ENCODE measurements at regions not wholly inside any gene's neighbourhood (a gene's known extent, or its start where the extent isn't known, plus 50 kb on each side); places are given as distances from the start of the nearest gene placed in this dataset.

- no peak for DNase-seq
- Mint-ChIP-seq H3K4me3 (no peak overlapping the region), H3K27me3 (peaks cover 21% of the 10 kb centered on the region), H3K9me3 (peaks cover 1% of the 10 kb centered on the region), H3K4me1 (no peaks in the 10 kb centered on the region), H3K27ac (no peak overlapping the region), H3K36me3 (no peaks in the 10 kb centered on the region)
These were observed 63.6 kb downstream of the NUDT12 start for GRCh38 chr5:103498800-103499551.

DNA sequence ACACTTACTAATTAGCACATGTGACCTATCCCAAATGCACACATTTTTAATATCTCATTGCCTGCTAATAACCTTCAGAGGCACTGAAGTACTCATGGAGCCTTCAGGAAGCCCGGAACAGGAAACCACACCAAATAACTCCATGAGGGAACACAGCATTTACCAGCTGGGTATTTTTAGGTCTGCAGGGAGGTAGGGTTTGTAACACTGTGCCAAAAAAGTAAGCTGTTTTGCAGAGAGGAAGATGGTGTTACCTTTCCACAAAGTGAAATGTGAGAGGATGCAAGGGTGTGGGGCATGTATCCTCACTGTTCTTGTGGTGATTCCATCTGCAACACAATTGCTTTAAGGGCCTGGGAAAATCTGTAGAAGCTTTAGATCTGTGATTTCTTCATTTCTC is 64.4 kb downstream of the NUDT12 start:
- no peak for DNase-seq
- peaks cover 1% of the 10 kb centered on the region for H3K9me3 Mint-ChIP-seq
- H3K27ac Mint-ChIP-seq, result no peak overlapping the region
- H3K36me3 Mint-ChIP-seq, result no peaks in the 10 kb centered on the region
- H3K4me1 Mint-ChIP-seq, result no peaks in the 10 kb centered on the region
- H3K27me3 Mint-ChIP-seq, result peaks cover 21% of the 10 kb centered on the region
- H3K4me3 Mint-ChIP-seq, result no peak overlapping the region

DNA sequence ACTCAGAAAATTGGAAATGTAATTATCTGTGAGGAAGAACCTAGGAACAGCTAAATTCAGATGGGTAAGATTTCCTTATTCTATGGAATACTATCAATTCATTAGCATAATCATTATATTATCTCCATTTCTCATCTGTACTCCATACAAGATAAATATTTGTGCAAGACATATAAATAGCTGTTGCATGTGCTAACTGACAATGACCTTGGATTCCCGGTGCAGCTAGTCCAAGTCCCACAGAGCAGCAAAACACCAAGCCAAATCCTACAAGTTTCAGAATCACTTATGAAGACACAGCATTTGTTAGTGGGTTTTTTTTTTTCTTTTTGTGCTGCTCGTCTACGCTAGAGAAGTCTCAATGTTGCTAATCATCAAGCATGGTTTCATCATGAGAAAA is 64.8 kb downstream of the NUDT12 start:
- peaks cover 1% of the 10 kb centered on the region for H3K9me3 Mint-ChIP-seq
- no peak for DNase-seq
- H3K36me3 Mint-ChIP-seq, result no peaks in the 10 kb centered on the region
- peaks cover 21% of the 10 kb centered on the region for H3K27me3 Mint-ChIP-seq
- H3K4me3 Mint-ChIP-seq, result no peak overlapping the region
- no peaks in the 10 kb centered on the region for H3K4me1 Mint-ChIP-seq
- H3K27ac Mint-ChIP-seq, result no peak overlapping the region

DNA sequence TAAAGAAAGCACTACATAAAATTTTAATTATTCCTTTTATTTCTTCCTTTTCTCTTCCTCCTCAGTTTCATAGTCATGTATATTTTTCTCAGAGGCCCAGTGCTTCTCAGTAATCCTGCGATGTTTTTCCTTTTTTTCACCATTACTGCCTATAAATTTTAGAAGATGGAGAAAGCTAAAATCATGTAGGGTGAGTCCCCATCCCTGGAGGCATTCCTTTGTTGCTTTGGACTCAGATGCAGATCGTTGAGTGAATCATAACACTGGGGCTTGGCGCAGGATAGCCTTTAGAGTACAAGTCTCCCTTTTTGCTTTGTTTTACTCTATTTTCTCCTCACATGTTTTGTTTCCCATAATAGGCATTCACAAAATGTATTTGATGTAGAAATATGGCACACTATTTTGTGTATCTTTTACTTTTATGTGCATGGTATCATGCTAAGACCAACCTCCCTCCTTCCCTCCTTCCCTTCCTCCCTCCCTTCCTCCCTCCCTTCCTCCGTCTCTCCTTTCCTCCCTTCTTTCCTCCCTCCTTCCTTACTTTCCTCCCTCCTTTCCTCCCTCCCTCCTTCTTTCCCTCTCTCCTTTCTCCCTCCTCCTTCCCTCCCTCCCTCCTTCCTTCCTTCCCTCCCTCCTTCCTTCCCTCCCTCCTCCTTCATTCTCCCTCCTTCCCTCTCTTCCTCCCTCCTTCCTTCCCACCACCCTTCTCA is 72.4 kb downstream of the NUDT12 start:
- Mint-ChIP-seq H3K4me3 (no peak overlapping the region), H3K9me3 (no peaks in the 10 kb centered on the region), H3K27me3 (peaks cover 28% of the 10 kb centered on the region), H3K4me1 (no peaks in the 10 kb centered on the region), H3K36me3 (no peaks in the 10 kb centered on the region), H3K27ac (no peak overlapping the region)
- no peak for DNase-seq

DNA sequence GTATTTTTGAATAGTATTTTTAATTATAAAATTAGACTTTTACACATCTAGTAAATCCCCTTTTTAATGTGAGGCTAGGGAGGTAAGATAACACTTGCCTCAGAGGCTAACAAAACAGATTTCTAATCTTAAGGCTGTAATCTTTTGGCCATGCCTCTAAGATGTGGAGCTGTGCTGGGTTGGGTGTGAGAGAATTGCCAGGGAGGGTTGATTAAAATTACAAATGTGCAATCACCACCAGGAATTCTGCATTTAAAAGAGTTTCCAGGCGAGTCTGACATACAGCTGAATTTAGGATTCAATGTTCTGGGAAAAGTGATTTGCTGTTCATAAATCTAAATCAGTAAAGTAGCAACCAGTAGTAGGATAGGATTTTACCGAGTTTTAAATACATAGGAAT is 73.3 kb downstream of the NUDT12 start:
- Mint-ChIP-seq H3K36me3 (no peaks in the 10 kb centered on the region), H3K4me1 (no peaks in the 10 kb centered on the region), H3K27ac (no peak overlapping the region), H3K27me3 (peaks cover 24% of the 10 kb centered on the region), H3K4me3 (no peak overlapping the region), H3K9me3 (no peaks in the 10 kb centered on the region)
- DNase-seq, result no peak

- Mint-ChIP-seq H3K9me3 (no peaks in the 10 kb centered on the region), H3K4me3 (no peak overlapping the region), H3K4me1 (no peaks in the 10 kb centered on the region), H3K36me3 (no peaks in the 10 kb centered on the region), H3K27me3 (peaks cover 21% of the 10 kb centered on the region), H3K27ac (no peak overlapping the region)
- DNase-seq, result no peak
These were observed 74.6 kb downstream of the NUDT12 start for GRCh38 chr5:103487822-103488493.

DNA sequence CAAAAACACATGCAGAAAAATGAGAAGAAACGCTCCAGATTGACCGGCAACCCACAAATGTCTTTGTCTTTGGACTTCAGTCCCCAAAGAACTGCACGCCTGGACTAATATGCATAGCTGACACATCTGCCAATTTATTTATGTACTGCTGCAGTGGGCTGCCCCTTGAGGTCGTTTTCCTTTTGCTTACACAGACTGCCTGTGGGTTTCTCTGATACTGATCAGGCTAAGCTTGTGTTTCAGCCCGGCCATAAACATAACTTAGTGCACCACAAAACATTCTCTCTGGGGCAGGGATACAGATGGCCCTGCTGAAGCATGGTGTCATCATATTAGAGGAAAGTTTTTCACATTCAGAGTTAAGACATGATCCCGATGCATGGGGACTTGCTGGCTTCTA is 75.4 kb downstream of the NUDT12 start:
- no peak overlapping the region for H3K27ac Mint-ChIP-seq
- no peak for DNase-seq
- H3K4me3 Mint-ChIP-seq, result no peak overlapping the region
- H3K9me3 Mint-ChIP-seq, result no peaks in the 10 kb centered on the region
- H3K4me1 Mint-ChIP-seq, result no peaks in the 10 kb centered on the region
- no peaks in the 10 kb centered on the region for H3K36me3 Mint-ChIP-seq
- peaks cover 17% of the 10 kb centered on the region for H3K27me3 Mint-ChIP-seq

DNA sequence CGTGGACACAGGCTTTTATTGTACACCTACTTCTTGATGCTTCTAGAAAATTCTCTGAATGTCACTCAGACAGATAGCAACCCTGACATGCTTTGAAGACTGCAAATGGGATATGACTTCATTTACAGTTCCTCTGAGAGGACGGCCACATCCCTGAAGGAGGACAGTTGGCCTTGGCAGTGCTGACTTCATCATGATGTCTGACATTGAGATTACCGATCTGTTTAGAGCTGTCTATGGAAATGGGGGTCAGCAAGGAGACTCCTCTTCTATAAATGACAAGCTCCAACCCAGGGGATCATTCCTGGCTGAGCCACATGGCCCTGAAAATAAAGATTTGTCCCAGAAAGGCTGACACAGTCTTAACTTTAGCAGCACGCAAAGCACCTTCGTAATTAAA is 75.8 kb downstream of the NUDT12 start:
- Mint-ChIP-seq H3K36me3 (no peaks in the 10 kb centered on the region), H3K27ac (no peak overlapping the region), H3K4me3 (no peak overlapping the region), H3K4me1 (no peaks in the 10 kb centered on the region), H3K9me3 (no peaks in the 10 kb centered on the region), H3K27me3 (peaks cover 15% of the 10 kb centered on the region)
- DNase-seq, result no peak

DNA sequence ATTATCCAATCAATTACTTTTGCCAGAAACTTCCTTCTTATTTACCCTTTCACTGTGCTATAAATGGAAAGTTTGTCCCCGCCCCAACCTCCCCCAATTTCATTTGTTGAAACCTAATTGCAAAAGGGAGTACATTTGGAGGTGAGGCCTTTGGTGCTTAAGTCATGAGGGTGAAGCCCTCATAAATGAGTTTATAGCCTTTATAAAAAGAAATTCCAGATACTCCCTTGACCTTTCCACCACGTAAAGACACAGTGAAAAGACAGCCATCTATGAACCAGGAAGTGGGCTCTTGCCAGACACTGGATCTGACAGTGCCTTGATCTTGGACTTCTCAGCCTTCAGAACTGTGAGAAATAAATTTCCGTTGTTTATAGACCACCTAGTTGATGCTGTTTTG is 82.3 kb downstream of the NUDT12 start:
- Mint-ChIP-seq H3K27ac (no peak overlapping the region), H3K27me3 (peaks cover 2% of the 10 kb centered on the region), H3K4me3 (no peak overlapping the region)

GRCh38 chr5:103477678-103478077 is 84.9 kb downstream of the NUDT12 start:
- Mint-ChIP-seq H3K27me3 (peaks cover 3% of the 10 kb centered on the region), H3K9me3 (no peaks in the 10 kb centered on the region), H3K4me3 (no peak overlapping the region), H3K4me1 (no peaks in the 10 kb centered on the region), H3K36me3 (no peaks in the 10 kb centered on the region), H3K27ac (no peak overlapping the region)
- DNase-seq, result no peak

More for the DNA sequence above, 82.3 kb downstream of the NUDT12 start:
- no peak for DNase-seq
- H3K9me3 Mint-ChIP-seq, result no peaks in the 10 kb centered on the region
- no peaks in the 10 kb centered on the region for H3K4me1 Mint-ChIP-seq
- no peaks in the 10 kb centered on the region for H3K36me3 Mint-ChIP-seq

DNA sequence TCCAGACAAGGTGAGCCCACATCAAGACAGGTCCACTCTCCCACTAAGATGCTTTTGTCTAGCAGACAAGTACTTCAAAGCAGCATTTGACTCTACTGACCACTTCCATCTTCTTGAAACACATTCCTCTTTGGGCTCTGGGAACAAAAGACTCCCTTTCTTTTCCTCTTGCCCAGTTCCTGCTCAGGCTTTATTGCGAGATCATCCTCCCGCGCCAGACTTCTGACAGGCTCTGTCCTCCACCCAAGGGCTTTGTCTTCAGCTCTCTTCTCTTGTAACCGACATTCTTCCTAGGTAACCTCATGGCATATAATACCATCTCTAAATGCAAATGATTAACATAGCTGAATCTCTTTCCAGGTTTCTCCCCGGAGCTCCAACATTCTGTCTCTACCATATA is 85.8 kb downstream of the NUDT12 start:
- Mint-ChIP-seq H3K36me3 (no peaks in the 10 kb centered on the region), H3K4me1 (no peaks in the 10 kb centered on the region), H3K27ac (no peak overlapping the region), H3K9me3 (no peaks in the 10 kb centered on the region), H3K4me3 (no peak overlapping the region), H3K27me3 (peaks cover 3% of the 10 kb centered on the region)
- no peak for DNase-seq

- no peak overlapping the region for H3K27ac Mint-ChIP-seq
These were observed 86.9 kb downstream of the NUDT12 start for GRCh38 chr5:103475629-103476240.

GRCh38 chr5:103474677-103475076 is 87.9 kb downstream of the NUDT12 start:
- Mint-ChIP-seq H3K9me3 (no peaks in the 10 kb centered on the region), H3K27ac (no peak overlapping the region), H3K36me3 (no peaks in the 10 kb centered on the region), H3K4me1 (no peaks in the 10 kb centered on the region), H3K4me3 (no peak overlapping the region), H3K27me3 (peaks cover 3% of the 10 kb centered on the region)
- DNase-seq, result no peak

More at GRCh38 chr5:103475629-103476240, 86.9 kb downstream of the NUDT12 start:
- Mint-ChIP-seq H3K4me1 (no peaks in the 10 kb centered on the region), H3K9me3 (no peaks in the 10 kb centered on the region), H3K4me3 (no peak overlapping the region), H3K27me3 (peaks cover 3% of the 10 kb centered on the region), H3K36me3 (no peaks in the 10 kb centered on the region)
- no peak for DNase-seq

- no peaks in the 10 kb centered on the region for H3K36me3 Mint-ChIP-seq
- peaks cover 6% of the 10 kb centered on the region for H3K27me3 Mint-ChIP-seq
- no peaks in the 10 kb centered on the region for H3K4me1 Mint-ChIP-seq
- no peak overlapping the region for H3K4me3 Mint-ChIP-seq
- H3K9me3 Mint-ChIP-seq, result no peaks in the 10 kb centered on the region
- H3K27ac Mint-ChIP-seq, result no peak overlapping the region
- no peak for DNase-seq
These were observed 88.9 kb downstream of the NUDT12 start for GRCh38 chr5:103473725-103474124.

DNA sequence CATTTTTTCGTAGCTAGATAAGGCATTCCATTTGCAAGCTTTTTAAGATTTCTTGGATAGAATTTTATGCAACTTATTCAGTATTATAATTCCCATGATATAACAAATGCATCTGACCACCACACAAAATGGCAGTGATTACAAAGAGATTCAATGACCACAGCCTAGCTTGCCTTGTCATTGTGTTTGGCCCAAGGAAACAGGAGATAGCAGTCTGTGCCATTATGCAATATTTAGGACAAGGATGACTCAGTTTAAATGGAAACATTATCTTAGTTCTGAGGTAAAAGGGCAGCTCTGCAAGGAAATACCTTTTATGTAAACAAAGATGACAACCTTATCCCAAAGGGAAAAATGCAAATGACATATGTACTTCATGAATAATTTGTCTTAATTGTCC is 89.8 kb downstream of the NUDT12 start:
- Mint-ChIP-seq H3K36me3 (no peaks in the 10 kb centered on the region), H3K4me3 (no peak overlapping the region), H3K4me1 (no peaks in the 10 kb centered on the region), H3K27ac (no peak overlapping the region), H3K9me3 (no peaks in the 10 kb centered on the region), H3K27me3 (peaks cover 6% of the 10 kb centered on the region)
- DNase-seq, result no peak
